Trophoblast cell (in vitro differentiated cells and primary cell): ENCODE measurements at regions not wholly inside any gene's neighbourhood (a gene's known extent, or its start where the extent isn't known, plus 50 kb on each side); places are given as distances from the start of the nearest gene placed in this dataset.

Experiments
- DNase-seq, 2 donors: peaks; one replicate each; pipeline ENCODE4 v3.0.0-alpha.2; 2016
- H2AFZ ChIP-seq: 2 replicates; pipeline ENCODE4 v1.6.1; 2013; ENCODE audit warnings: low read length, moderate library complexity, mild to moderate bottlenecking; ENCODE audit not compliant: insufficient read depth, poor library complexity
- H2AK5ac ChIP-seq: 2 replicates; pipeline ENCODE4 v1.6.1; 2013; ENCODE audit warnings: mild to moderate bottlenecking, low read length
- H2BK120ac ChIP-seq: 2 replicates; pipeline ENCODE4 v1.6.1; 2013; ENCODE audit warnings: low read length, mild to moderate bottlenecking, moderate library complexity; ENCODE audit not compliant: insufficient read depth, poor library complexity
- H2BK12ac ChIP-seq: 2 replicates; pipeline ENCODE4 v1.6.1; 2013; ENCODE audit warnings: mild to moderate bottlenecking, low read length, moderate library complexity
- H2BK5ac ChIP-seq: 2 replicates; pipeline ENCODE4 v1.6.1; 2013; ENCODE audit warnings: low read length, low read depth, moderate library complexity, mild to moderate bottlenecking; ENCODE audit not compliant: poor library complexity
- H3K14ac ChIP-seq: 2 replicates; pipeline ENCODE4 v1.6.1; 2013; ENCODE audit warnings: mild to moderate bottlenecking, low read length
- H3K18ac ChIP-seq: 2 replicates; pipeline ENCODE4 v1.6.1; 2013; ENCODE audit warnings: mild to moderate bottlenecking, low read length
- H3K23ac ChIP-seq: 2 replicates; pipeline ENCODE4 v1.6.1; 2013; ENCODE audit warnings: low read length
- H3K27ac ChIP-seq: 2 replicates; pipeline ENCODE4 v1.5.1; 2013; ENCODE audit warnings: low read depth, mild to moderate bottlenecking, inconsistent platforms, low read length, moderate library complexity
- H3K27me3 ChIP-seq: 2 replicates; pipeline ENCODE4 v1.6.1; 2013; ENCODE audit warnings: inconsistent platforms, mild to moderate bottlenecking, low read length, moderate library complexity; ENCODE audit not compliant: insufficient read depth
- H3K36me3 ChIP-seq, 2 experiments: 1 replicate in 1 of 2; 2 replicates in 1 of 2; pipeline ENCODE4 v1.6.1; 2013; ENCODE audit warnings: low read length in 2 of 2, mild to moderate bottlenecking in 2 of 2, moderate library complexity in 1 of 2; ENCODE audit not compliant: insufficient read depth in 2 of 2, control insufficient read depth in 1 of 2
- H3K4ac ChIP-seq: 2 replicates; pipeline ENCODE4 v1.6.1; 2013; ENCODE audit warnings: low read depth, mild to moderate bottlenecking, low read length, moderate library complexity
- H3K4me1 ChIP-seq, 2 experiments: 1 replicate in 1 of 2; 2 replicates in 1 of 2; pipeline ENCODE4 v1.6.1; 2013; ENCODE audit warnings: low read length in 2 of 2, mild to moderate bottlenecking in 2 of 2, moderate library complexity in 1 of 2; ENCODE audit not compliant: insufficient read depth in 2 of 2, control insufficient read depth in 1 of 2
- H3K4me2 ChIP-seq: 2 replicates; pipeline ENCODE4 v1.6.1; 2013; ENCODE audit warnings: inconsistent platforms, mild to moderate bottlenecking, low read length, moderate library complexity
- H3K4me3 ChIP-seq: 2 replicates; pipeline ENCODE4 v1.5.1; 2013; ENCODE audit warnings: mild to moderate bottlenecking, low read depth, low read length, inconsistent platforms
- H3K79me1 ChIP-seq: one replicate; pipeline ENCODE4 v1.6.1; 2013; ENCODE audit warnings: low read length
- H3K79me2 ChIP-seq: 2 replicates; pipeline ENCODE4 v1.6.1; 2013; ENCODE audit warnings: low read length, mild to moderate bottlenecking; ENCODE audit not compliant: control insufficient read depth, insufficient read depth, poor library complexity
- H3K9ac ChIP-seq: 2 replicates; pipeline ENCODE4 v1.6.1; 2013; ENCODE audit warnings: mild to moderate bottlenecking, low read length
- H3K9me3 ChIP-seq: 2 replicates; pipeline ENCODE4 v1.6.1; 2013; ENCODE audit warnings: low read depth, mild to moderate bottlenecking, control low read depth, inconsistent platforms, low read length; ENCODE audit not compliant: insufficient read depth
- H4K12ac ChIP-seq: 2 replicates; pipeline ENCODE4 v1.6.1; 2013; ENCODE audit warnings: low read depth, mild to moderate bottlenecking, low read length, moderate library complexity
- H4K8ac ChIP-seq: 2 replicates; pipeline ENCODE4 v1.6.1; 2013; ENCODE audit warnings: low read depth, mild to moderate bottlenecking, low read length, moderate library complexity
- H4K91ac ChIP-seq: one replicate; pipeline ENCODE4 v1.6.1; 2013; ENCODE audit warnings: low read depth, mild to moderate bottlenecking, low read length, moderate library complexity
- WGBS: extraction: QIAGEN DNeasy Blood & Tissue Kit; methylation state at CpG from one replicate; pipeline ENCODE4 v1.1.7; 2013; ENCODE audit warnings: missing lambda C conversion rate; ENCODE audit not compliant: insufficient read length, insufficient coverage; ENCODE audit errors: extremely low coverage; 5-methylcytosine and 5-hydroxymethylcytosine counted together

GRCh38 chr6:164275773-164276172 is 861.3 kb downstream of the QKI start:
- WGBS: no CpG with 5 or more reads among the region's 1 CpG
- no peak overlapping the region for H4K8ac ChIP-seq

GRCh38 chr6:164274493-164274892 is 860.0 kb downstream of the QKI start:
- no peaks in the 10 kb centered on the region for H3K36me3 ChIP-seq
- H3K4ac ChIP-seq: no peak overlapping the region
- H2BK12ac ChIP-seq: no peak overlapping the region
- H3K18ac ChIP-seq: no peak overlapping the region
- H2AFZ ChIP-seq: no peak overlapping the region
- H2BK120ac ChIP-seq: no peak overlapping the region
- H3K4me3 ChIP-seq: no peak overlapping the region
- H3K4me2 ChIP-seq: no peak overlapping the region
- H3K27me3 ChIP-seq: no peaks in the 10 kb centered on the region
- H3K23ac ChIP-seq: no peak overlapping the region
- no peaks in the 10 kb centered on the region for H3K79me1 ChIP-seq
- no peak overlapping the region for H3K14ac ChIP-seq
- H4K12ac ChIP-seq: no peak overlapping the region
- no peak overlapping the region for H2AK5ac ChIP-seq
- no CpG with 5 or more reads among the region's 2 CpGs for WGBS
- H2BK5ac ChIP-seq: no peak overlapping the region
- no peak overlapping the region for H3K27ac ChIP-seq
- H3K9me3 ChIP-seq: peaks cover 3% of the 10 kb centered on the region
- H3K4me1 ChIP-seq: no peaks in the 10 kb centered on the region
- H3K79me2 ChIP-seq: no peaks in the 10 kb centered on the region
- H4K91ac ChIP-seq: no peak overlapping the region
- H4K8ac ChIP-seq: no peak overlapping the region
- no peak for DNase-seq
- H3K9ac ChIP-seq: peak overlapping the region; percentile 43

More at GRCh38 chr6:164275773-164276172, 861.3 kb downstream of the QKI start:
- H2BK5ac ChIP-seq: no peak overlapping the region
- no peak overlapping the region for H2AK5ac ChIP-seq
- H2BK12ac ChIP-seq: no peak overlapping the region
- no peak overlapping the region for H2BK120ac ChIP-seq
- H3K14ac ChIP-seq: no peak overlapping the region
- no peak overlapping the region for H4K12ac ChIP-seq
- H3K9me3 ChIP-seq: peaks cover 6% of the 10 kb centered on the region
- H3K79me1 ChIP-seq: no peaks in the 10 kb centered on the region
- H3K23ac ChIP-seq: no peak overlapping the region
- no peaks in the 10 kb centered on the region for H3K27me3 ChIP-seq
- H3K36me3 ChIP-seq: no peaks in the 10 kb centered on the region
- no peak overlapping the region for H3K18ac ChIP-seq
- H4K91ac ChIP-seq: no peak overlapping the region
- H3K4me1 ChIP-seq: no peaks in the 10 kb centered on the region
- H3K79me2 ChIP-seq: no peaks in the 10 kb centered on the region
- H3K27ac ChIP-seq: no peak overlapping the region
- H2AFZ ChIP-seq: no peak overlapping the region
- DNase-seq: no peak
- H3K4me2 ChIP-seq: no peak overlapping the region
- H3K9ac ChIP-seq: no peak overlapping the region
- no peak overlapping the region for H3K4me3 ChIP-seq
- H3K4ac ChIP-seq: no peak overlapping the region

- WGBS: no CpG with 5 or more reads among the region's 3 CpGs
- H4K91ac ChIP-seq: no peak overlapping the region
Measured at GRCh38 chr6:164273491-164273890, 859.0 kb downstream of the QKI start.

GRCh38 chr6:164266851-164267250 is 852.3 kb downstream of the QKI start:
- H3K36me3 ChIP-seq: no peaks in the 10 kb centered on the region
- no peak overlapping the region for H3K23ac ChIP-seq
- no peak overlapping the region for H2AFZ ChIP-seq
- H2BK120ac ChIP-seq: no peak overlapping the region
- H3K9me3 ChIP-seq: no peaks in the 10 kb centered on the region
- no peak overlapping the region for H4K8ac ChIP-seq
- no peaks in the 10 kb centered on the region for H3K79me2 ChIP-seq
- H3K14ac ChIP-seq: no peak overlapping the region
- H4K91ac ChIP-seq: no peak overlapping the region
- no peak overlapping the region for H3K4me2 ChIP-seq
- H4K12ac ChIP-seq: no peak overlapping the region
- H3K18ac ChIP-seq: no peak overlapping the region
- H2AK5ac ChIP-seq: no peak overlapping the region
- H2BK5ac ChIP-seq: no peak overlapping the region
- H3K79me1 ChIP-seq: no peaks in the 10 kb centered on the region
- H3K27me3 ChIP-seq: no peaks in the 10 kb centered on the region
- H3K27ac ChIP-seq: no peak overlapping the region
- no peak overlapping the region for H3K9ac ChIP-seq
- H3K4me3 ChIP-seq: no peak overlapping the region
- H3K4ac ChIP-seq: no peak overlapping the region
- peak; percentile 23 to 91 for DNase-seq
- no peaks in the 10 kb centered on the region for H3K4me1 ChIP-seq
- WGBS: no CpG with 5 or more reads among the region's 3 CpGs
- H2BK12ac ChIP-seq: no peak overlapping the region

More at GRCh38 chr6:164273491-164273890, 859.0 kb downstream of the QKI start:
- Histone ChIP-seq H3K79me1 (no peaks in the 10 kb centered on the region), H2AFZ (no peak overlapping the region), H4K12ac (no peak overlapping the region), H3K36me3 (no peaks in the 10 kb centered on the region), H2BK5ac (no peak overlapping the region), H4K8ac (no peak overlapping the region), H2AK5ac (no peak overlapping the region), H3K4me1 (no peaks in the 10 kb centered on the region), H3K4me3 (no peak overlapping the region), H3K79me2 (no peaks in the 10 kb centered on the region), H3K4ac (no peak overlapping the region), H3K23ac (no peak overlapping the region), H3K4me2 (no peak overlapping the region), H3K14ac (no peak overlapping the region), H3K18ac (no peak overlapping the region), H2BK120ac (no peak overlapping the region), H3K27ac (no peak overlapping the region), H3K9ac (no peak overlapping the region), H3K27me3 (no peaks in the 10 kb centered on the region), H3K9me3 (no peaks in the 10 kb centered on the region), H2BK12ac (no peak overlapping the region)
- DNase-seq: no peak
